VCaP (cell line): ENCODE measurements at regions not wholly inside any gene's neighbourhood (a gene's known extent, or its start where the extent isn't known, plus 50 kb on each side); places are given as distances from the start of the nearest gene placed in this dataset.
"Not testable (repeated sequence)": the region's sequence is repeated elsewhere in the genome, so short reads cannot be mapped to it uniquely, and the experiment has no call there.

Source experiments
- H3K27ac ChIP-seq: fragments of 450-650 bp; 2 replicates; pipeline ENCODE4 v1.5.1; 2017
- TF ChIP-seq, protein P1 (sequence below): fragments of 450-650 bp; conservative IDR thresholded peaks from 2 replicates; pipeline ENCODE4 v1.5.1; 2017; ENCODE audit warnings: mild to moderate bottlenecking, moderate library complexity

- H3K27ac ChIP-seq = no peak overlapping the region
- TF ChIP-seq, protein P1, sequence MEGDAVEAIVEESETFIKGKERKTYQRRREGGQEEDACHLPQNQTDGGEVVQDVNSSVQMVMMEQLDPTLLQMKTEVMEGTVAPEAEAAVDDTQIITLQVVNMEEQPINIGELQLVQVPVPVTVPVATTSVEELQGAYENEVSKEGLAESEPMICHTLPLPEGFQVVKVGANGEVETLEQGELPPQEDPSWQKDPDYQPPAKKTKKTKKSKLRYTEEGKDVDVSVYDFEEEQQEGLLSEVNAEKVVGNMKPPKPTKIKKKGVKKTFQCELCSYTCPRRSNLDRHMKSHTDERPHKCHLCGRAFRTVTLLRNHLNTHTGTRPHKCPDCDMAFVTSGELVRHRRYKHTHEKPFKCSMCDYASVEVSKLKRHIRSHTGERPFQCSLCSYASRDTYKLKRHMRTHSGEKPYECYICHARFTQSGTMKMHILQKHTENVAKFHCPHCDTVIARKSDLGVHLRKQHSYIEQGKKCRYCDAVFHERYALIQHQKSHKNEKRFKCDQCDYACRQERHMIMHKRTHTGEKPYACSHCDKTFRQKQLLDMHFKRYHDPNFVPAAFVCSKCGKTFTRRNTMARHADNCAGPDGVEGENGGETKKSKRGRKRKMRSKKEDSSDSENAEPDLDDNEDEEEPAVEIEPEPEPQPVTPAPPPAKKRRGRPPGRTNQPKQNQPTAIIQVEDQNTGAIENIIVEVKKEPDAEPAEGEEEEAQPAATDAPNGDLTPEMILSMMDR = no peak
Observed at GRCh38 chr3:177249203-177249602, 51.9 kb upstream of the TBL1XR1 start.

DNA sequence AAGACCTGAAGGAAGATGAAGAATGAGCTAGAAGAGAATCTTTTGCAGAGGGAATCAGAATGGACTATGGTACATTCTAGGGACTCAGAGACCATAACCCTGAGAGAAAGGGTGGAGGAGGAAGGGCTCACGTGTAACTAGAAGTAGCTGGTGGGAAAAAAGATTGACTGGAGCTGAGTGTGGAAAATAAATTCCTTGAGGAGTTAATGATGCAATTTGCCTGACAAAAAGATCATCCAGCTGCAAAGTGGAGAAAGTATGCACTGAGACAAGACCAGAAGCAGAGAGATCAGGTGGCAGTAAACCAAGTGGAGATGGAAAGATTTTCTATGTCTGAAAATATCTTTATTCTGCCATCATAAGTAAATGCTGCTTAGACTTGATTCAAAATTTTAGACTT, 52.9 kb upstream of the TBL1XR1 start:
- TF ChIP-seq, protein P1 = no peak
- no peak overlapping the region for H3K27ac ChIP-seq

DNA sequence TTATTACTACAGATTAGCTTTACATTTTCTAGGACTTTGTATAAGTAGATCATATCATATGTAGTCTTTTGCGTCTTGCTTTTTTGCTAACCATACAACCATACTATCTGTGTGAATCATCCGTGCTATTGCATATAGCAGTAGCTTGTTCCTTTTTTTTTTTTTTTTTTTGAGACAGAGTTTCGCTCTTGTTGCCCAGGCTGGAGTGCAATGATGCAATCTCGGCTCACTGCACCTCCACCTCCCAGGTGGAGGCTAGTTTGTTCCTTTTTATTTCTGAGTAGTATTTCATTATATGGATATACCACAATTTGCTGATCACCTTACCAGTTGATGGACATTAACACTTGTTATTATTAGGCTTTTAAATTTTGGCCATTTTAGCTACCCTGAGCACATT, 54.5 kb upstream of the TBL1XR1 start:
- no peak overlapping the region for H3K27ac ChIP-seq
- TF ChIP-seq, protein P1 = no peak

- TF ChIP-seq, protein P1 = no peak
- H3K27ac ChIP-seq = no peak overlapping the region
Observed at GRCh38 chr3:177257006-177257405, 59.7 kb upstream of the TBL1XR1 start.

GRCh38 chr3:177257625-177258024, 60.3 kb upstream of the TBL1XR1 start:
- H3K27ac ChIP-seq = no peak overlapping the region
- TF ChIP-seq, protein P1 = no peak

- H3K27ac ChIP-seq = no peak overlapping the region
- TF ChIP-seq, protein P1 = no peak
Observed at GRCh38 chr3:177262396-177262795, 65.1 kb upstream of the TBL1XR1 start.

DNA sequence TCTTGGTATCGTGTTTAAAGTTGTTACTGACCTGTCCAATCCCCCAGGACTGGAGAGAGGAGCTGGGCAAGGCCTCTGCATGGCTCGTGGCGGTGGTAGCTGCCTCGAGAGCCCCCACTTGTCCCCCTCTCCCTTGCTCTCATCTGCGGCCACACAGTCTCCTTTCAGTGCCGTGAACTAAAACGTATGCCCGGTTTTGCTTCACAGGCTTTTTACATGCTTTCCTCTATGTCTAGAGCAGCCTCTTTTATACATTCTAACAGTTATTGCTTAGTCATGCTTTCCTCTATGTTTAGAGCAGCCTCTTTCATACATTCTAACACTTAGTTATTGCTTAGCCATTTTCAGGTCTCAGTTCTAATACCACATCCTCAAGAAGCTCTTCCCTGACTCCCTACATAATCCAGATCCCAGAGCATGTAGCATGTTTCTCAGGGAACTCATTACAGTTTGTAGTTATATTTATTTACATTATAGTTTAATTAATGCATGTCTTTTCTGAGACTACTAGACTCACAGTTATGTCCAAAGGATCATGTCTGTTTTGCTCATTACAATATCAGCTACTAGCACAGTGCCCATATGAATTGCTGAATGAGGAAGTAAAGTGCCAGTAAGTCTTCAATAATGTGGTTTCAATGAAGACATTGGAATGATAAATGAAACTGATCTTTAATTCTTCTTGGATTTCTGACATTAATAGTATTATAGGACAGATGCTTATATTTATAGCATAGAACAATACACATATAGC, 66.5 kb upstream of the TBL1XR1 start:
- TF ChIP-seq, protein P1 = no peak
- H3K27ac ChIP-seq = no peak overlapping the region

- H3K27ac ChIP-seq = not testable (repeated sequence)
Observed at GRCh38 chr3:177271811-177272501, 74.7 kb upstream of the TBL1XR1 start.
